SK-N-MC (cell line): ENCODE measurements at regions not wholly inside any gene's neighbourhood (a gene's known extent, or its start where the extent isn't known, plus 50 kb on each side); places are given as distances from the start of the nearest gene placed in this dataset.

Experiments used
- DNase-seq: peaks from one replicate; pipeline ENCODE4 v3.0.0-alpha.2; 2011; ENCODE audit warnings: low read depth, low spot score
- H3K27ac ChIP-seq: fragments of 200-600 bp; sonication (generic); 2 replicates; pipeline ENCODE4 v1.5.1; 2016; ENCODE audit warnings: mixed run types
- H3K36me3 ChIP-seq: fragments of 200-600 bp; sonication (generic); 2 replicates; pipeline ENCODE4 v1.6.1; 2017; ENCODE audit warnings: antibody characterized with exemption, low read length, mixed read lengths; ENCODE audit not compliant: insufficient read depth
- H3K4me3 ChIP-seq: fragments of 200-600 bp; sonication (generic); 2 replicates; pipeline ENCODE4 v1.5.1; 2016
- H3K9ac ChIP-seq: fragments of 200-600 bp; sonication (generic); 2 replicates; pipeline ENCODE4 v1.8.0; 2017; ENCODE audit warnings: mixed run types, mixed read lengths; ENCODE audit not compliant: insufficient read length
- H3K9me3 ChIP-seq: fragments of 200-600 bp; sonication (generic); 2 replicates; pipeline ENCODE4 v1.6.1; 2017; ENCODE audit warnings: low read depth, mild to moderate bottlenecking, antibody characterized with exemption, low read length, moderate library complexity, mixed read lengths
- EZH2 ChIP-seq: fragments of 200-600 bp; sonication (generic); IDR thresholded peaks from one replicate; pipeline ENCODE4 v1.6.1; 2017; ENCODE audit warnings: antibody characterized with exemption
- FOXP2 ChIP-seq: optimal IDR thresholded peaks from 2 replicates; pipeline ENCODE3; 2011; ENCODE audit warnings: mild to moderate bottlenecking, moderate library complexity; ENCODE audit not compliant: insufficient read depth; ENCODE audit errors: extremely low read length, control extremely low read depth
- POLR2AphosphoS5 ChIP-seq: IDR thresholded peaks from 2 replicates; pipeline ENCODE4 v1.6.1; 2012; ENCODE audit warnings: mild to moderate bottlenecking, low read depth, low read length, borderline replicate concordance

GRCh38 chr14:29144621-29145020, 378.0 kb downstream of the FOXG1 start:
- TF ChIP-seq EZH2: no peak
- TF ChIP-seq POLR2AphosphoS5: no peak
- TF ChIP-seq FOXP2: no peak
- no peak for DNase-seq
- Histone ChIP-seq H3K9ac (no peak overlapping the region), H3K4me3 (no peak overlapping the region), H3K36me3 (no peaks in the 10 kb centered on the region), H3K9me3 (no peaks in the 10 kb centered on the region), H3K27ac (no peak overlapping the region)

DNA sequence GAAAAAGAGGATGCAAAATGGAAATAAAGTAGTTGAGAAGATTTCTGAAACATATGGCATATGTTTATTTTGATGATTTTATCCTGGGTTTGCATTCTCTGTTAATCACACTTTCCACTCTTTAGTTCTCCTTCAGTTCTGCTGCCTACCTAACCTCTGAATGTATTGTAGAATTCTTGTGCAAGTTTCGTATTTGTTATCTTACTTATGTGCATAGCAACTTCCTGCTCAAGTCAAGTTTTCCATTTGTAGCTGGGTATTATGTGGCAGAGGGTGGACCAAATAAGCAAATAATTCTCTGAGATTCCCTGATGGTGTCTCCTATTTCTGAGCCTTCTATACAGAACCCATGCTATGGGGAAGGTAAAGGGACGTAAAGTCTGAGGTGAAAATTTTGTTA, 381.6 kb downstream of the FOXG1 start:
- H3K9me3 ChIP-seq: no peaks in the 10 kb centered on the region
- no peaks in the 10 kb centered on the region for H3K36me3 ChIP-seq
- no peak for TF ChIP-seq FOXP2
- no peak for TF ChIP-seq EZH2
- TF ChIP-seq POLR2AphosphoS5: no peak
- H3K27ac ChIP-seq: no peak overlapping the region
- no peak overlapping the region for H3K4me3 ChIP-seq
- H3K9ac ChIP-seq: no peak overlapping the region
- no peak for DNase-seq

GRCh38 chr14:29149798-29150197, 383.2 kb downstream of the FOXG1 start:
- TF ChIP-seq EZH2 (no peak), POLR2AphosphoS5 (no peak), FOXP2 (no peak)
- no peaks in the 10 kb centered on the region for H3K9me3 ChIP-seq
- H3K4me3 ChIP-seq: no peak overlapping the region
- no peak for DNase-seq
- H3K9ac ChIP-seq: no peak overlapping the region
- no peak overlapping the region for H3K27ac ChIP-seq
- H3K36me3 ChIP-seq: no peaks in the 10 kb centered on the region

DNA sequence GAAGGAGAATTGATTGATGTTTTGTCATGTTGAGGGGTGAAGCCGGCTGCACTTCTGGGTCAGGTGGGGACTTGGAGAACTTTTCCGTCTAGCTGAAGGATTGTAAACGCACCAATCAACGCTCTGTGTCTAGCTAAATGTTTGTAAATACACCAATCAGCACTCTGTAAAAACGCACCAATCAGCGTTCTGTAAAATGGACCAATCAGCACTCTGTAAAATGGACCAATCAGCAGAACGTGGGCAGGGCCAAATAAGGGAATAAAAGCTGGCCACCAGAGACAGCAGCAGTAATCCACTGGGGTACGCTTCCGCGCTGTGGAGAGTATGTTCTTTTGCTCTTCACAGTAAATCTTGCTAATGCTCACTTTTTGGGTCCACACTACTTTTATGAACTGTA, 384.1 kb downstream of the FOXG1 start:
- no peak overlapping the region for H3K4me3 ChIP-seq
- no peak for DNase-seq
- H3K36me3 ChIP-seq: no peaks in the 10 kb centered on the region
- H3K9ac ChIP-seq: no peak overlapping the region
- H3K27ac ChIP-seq: no peak overlapping the region
- TF ChIP-seq POLR2AphosphoS5 (no peak), FOXP2 (no peak), EZH2 (no peak)
- H3K9me3 ChIP-seq: no peaks in the 10 kb centered on the region

DNA sequence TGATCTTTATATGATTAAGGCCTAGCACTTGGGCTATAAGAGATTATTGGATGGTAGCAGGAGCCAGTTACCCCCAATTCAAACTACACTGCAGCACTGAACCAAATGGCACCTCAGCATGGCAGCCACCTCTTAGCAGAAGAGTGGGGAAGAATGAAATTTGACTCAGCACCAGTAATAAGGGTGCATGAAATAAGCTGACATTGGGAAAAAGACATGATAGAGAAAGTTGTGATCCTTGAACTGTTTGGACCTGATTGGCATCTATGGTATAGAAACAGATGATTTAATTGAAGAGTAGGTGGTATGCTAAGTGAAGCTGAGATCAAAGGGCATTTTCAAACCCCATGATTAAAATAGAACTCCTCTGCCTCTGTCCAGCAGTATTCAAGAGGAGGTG, 389.5 kb downstream of the FOXG1 start:
- no peak overlapping the region for H3K4me3 ChIP-seq
- no peak for TF ChIP-seq POLR2AphosphoS5
- no peak for TF ChIP-seq FOXP2
- no peak for TF ChIP-seq EZH2
- no peak for DNase-seq
- no peak overlapping the region for H3K9ac ChIP-seq
- no peaks in the 10 kb centered on the region for H3K36me3 ChIP-seq
- H3K27ac ChIP-seq: no peak overlapping the region
- no peaks in the 10 kb centered on the region for H3K9me3 ChIP-seq

- H3K36me3 ChIP-seq: no peaks in the 10 kb centered on the region
Measured at GRCh38 chr14:29161593-29161992, 395.0 kb downstream of the FOXG1 start.

GRCh38 chr14:29163109-29163508, 396.5 kb downstream of the FOXG1 start:
- Histone ChIP-seq H3K9me3 (no peaks in the 10 kb centered on the region), H3K27ac (no peak overlapping the region), H3K4me3 (no peak overlapping the region), H3K36me3 (no peaks in the 10 kb centered on the region), H3K9ac (no peak overlapping the region)
- TF ChIP-seq FOXP2 (no peak), EZH2 (no peak), POLR2AphosphoS5 (no peak)
- DNase-seq: no peak

More at GRCh38 chr14:29161593-29161992, 395.0 kb downstream of the FOXG1 start:
- TF ChIP-seq EZH2: no peak
- no peak for TF ChIP-seq POLR2AphosphoS5
- TF ChIP-seq FOXP2: no peak
- no peak overlapping the region for H3K9ac ChIP-seq
- no peak overlapping the region for H3K27ac ChIP-seq
- H3K4me3 ChIP-seq: no peak overlapping the region
- H3K9me3 ChIP-seq: no peaks in the 10 kb centered on the region
- no peak for DNase-seq

DNA sequence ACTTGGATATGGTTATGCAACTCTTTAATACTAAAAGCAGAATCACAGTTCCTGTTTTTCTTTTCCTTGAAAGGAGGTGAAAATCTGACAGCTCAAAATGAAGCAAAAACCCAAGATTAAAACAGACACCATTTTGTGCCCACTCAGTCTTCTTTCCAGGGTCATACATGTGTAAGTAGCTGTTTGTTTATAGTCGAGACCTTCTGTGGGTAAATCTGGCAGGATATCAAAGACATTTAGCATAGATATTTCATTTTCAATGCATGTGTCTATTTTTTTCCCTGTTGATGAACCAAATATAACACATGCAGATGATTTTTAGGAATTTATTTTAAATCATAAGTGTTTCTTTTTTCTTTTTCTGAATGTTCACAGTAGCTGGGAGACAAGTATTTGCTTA, 398.8 kb downstream of the FOXG1 start:
- Histone ChIP-seq H3K27ac (no peak overlapping the region), H3K9ac (no peak overlapping the region), H3K9me3 (no peaks in the 10 kb centered on the region), H3K4me3 (no peak overlapping the region), H3K36me3 (no peaks in the 10 kb centered on the region)
- no peak for TF ChIP-seq POLR2AphosphoS5
- no peak for TF ChIP-seq EZH2
- TF ChIP-seq FOXP2: no peak
- DNase-seq: no peak

DNA sequence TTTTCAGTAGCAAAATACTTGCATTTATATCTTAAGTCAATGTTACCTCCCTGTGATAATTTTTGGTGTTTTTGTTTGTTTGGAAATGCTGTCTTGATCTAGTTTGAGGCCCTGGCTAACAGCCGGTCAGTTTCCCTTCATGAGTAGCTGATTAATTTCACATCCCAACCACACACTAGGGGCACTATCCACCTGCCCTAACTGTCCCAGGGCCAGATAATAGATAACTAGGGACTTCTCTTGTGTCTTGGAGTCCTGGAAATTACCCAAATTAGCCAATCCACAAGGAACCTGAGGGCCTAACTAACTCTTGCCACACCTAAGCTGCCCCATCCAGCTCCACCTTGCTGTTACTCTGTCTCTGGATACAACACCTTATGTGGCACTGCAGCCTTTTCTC, 399.9 kb downstream of the FOXG1 start:
- TF ChIP-seq FOXP2 (no peak), POLR2AphosphoS5 (no peak), EZH2 (no peak)
- DNase-seq: no peak
- H3K9me3 ChIP-seq: no peaks in the 10 kb centered on the region
- H3K36me3 ChIP-seq: no peaks in the 10 kb centered on the region
- H3K9ac ChIP-seq: no peak overlapping the region
- H3K27ac ChIP-seq: no peak overlapping the region
- no peak overlapping the region for H3K4me3 ChIP-seq
